ENCODE measurements at regions not wholly inside any gene's neighbourhood (a gene's known extent, or its start where the extent isn't known, plus 50 kb on each side); places are given as distances from the start of the nearest gene placed in this dataset.

- TF ChIP-seq CTCF (IDR thresholded peaks at IDR 0.05 in 8 of 11, conservative IDR thresholded peaks at IDR 0.05 in 3 of 11): no peak
- TF ChIP-seq POLR2AphosphoS5 (IDR thresholded peaks at IDR 0.05): no peak
Observed at GRCh38 chr4:14334166-14334565, 668.1 kb upstream of the CPEB2 start.

All from spleen (tissue), 7 donors.